SIG-M5 treated with dmso at 0.1 percent for 504 hours (cell line): ENCODE measurements at regions not wholly inside any gene's neighbourhood (a gene's known extent, or its start where the extent isn't known, plus 50 kb on each side); places are given as distances from the start of the nearest gene placed in this dataset.
A peak's percentile ranks its signal among the peaks of the same experiment; 100 is the strongest.

Source experiments
- DNase-seq: peaks from one replicate; lab custom pipeline; 2025; ENCODE audit not compliant: unreplicated experiment; lab: John Stamatoyannopoulos, UW

GRCh38 chr3:189042832-189043231 lies 128.9 kb upstream of the TPRG1 start:
- no peak for DNase-seq

- DNase-seq: no peak
These were observed 122.1 kb upstream of the TPRG1 start for GRCh38 chr3:189049458-189050236.

- no peak for DNase-seq
These were observed 118.4 kb upstream of the TPRG1 start for GRCh38 chr3:189053322-189053721.

- DNase-seq: no peak
These were observed 115.0 kb upstream of the TPRG1 start for GRCh38 chr3:189056646-189057335.

- no peak for DNase-seq
These were observed 114.4 kb upstream of the TPRG1 start for GRCh38 chr3:189057369-189057768.

- no peak for DNase-seq
These were observed 113.7 kb upstream of the TPRG1 start for GRCh38 chr3:189058071-189058470.

GRCh38 chr3:189070965-189071364 lies 100.8 kb upstream of the TPRG1 start:
- DNase-seq: no peak

GRCh38 chr3:189071446-189071845 lies 100.3 kb upstream of the TPRG1 start:
- DNase-seq: no peak

GRCh38 chr3:189076449-189076848 lies 95.3 kb upstream of the TPRG1 start:
- DNase-seq: no peak

GRCh38 chr3:189080745-189081144 lies 91.0 kb upstream of the TPRG1 start:
- no peak for DNase-seq

GRCh38 chr3:189082666-189083427 lies 88.9 kb upstream of the TPRG1 start:
- no peak for DNase-seq

- peak; percentile 2 for DNase-seq
These were observed 87.2 kb upstream of the TPRG1 start for GRCh38 chr3:189084620-189085019.

- no peak for DNase-seq
These were observed 79.2 kb upstream of the TPRG1 start for GRCh38 chr3:189092547-189092946.

- DNase-seq: no peak
These were observed 77.2 kb upstream of the TPRG1 start for GRCh38 chr3:189094539-189094938.

GRCh38 chr3:189096092-189096491 lies 75.7 kb upstream of the TPRG1 start:
- no peak for DNase-seq

GRCh38 chr3:189099031-189099471 lies 72.7 kb upstream of the TPRG1 start:
- no peak for DNase-seq

- no peak for DNase-seq
These were observed 72.1 kb upstream of the TPRG1 start for GRCh38 chr3:189099505-189100290.

- no peak for DNase-seq
These were observed 70.9 kb upstream of the TPRG1 start for GRCh38 chr3:189100866-189101265.

GRCh38 chr3:189101594-189101993 lies 70.2 kb upstream of the TPRG1 start:
- no peak for DNase-seq

- no peak for DNase-seq
These were observed 68.6 kb upstream of the TPRG1 start for GRCh38 chr3:189103208-189103607.

- DNase-seq: no peak
These were observed 63.7 kb upstream of the TPRG1 start for GRCh38 chr3:189108067-189108466.
